GM12864 (cell line): ENCODE measurements at regions not wholly inside any gene's neighbourhood (a gene's known extent, or its start where the extent isn't known, plus 50 kb on each side); places are given as distances from the start of the nearest gene placed in this dataset.

Experiments
- DNase-seq: peaks from one replicate; pipeline ENCODE4 v3.0.0-alpha.2; 2011; ENCODE audit warnings: low read depth
- H3K4me3 ChIP-seq: 2 replicates; pipeline ENCODE4 v1.5.1; 2011; ENCODE audit warnings: mild to moderate bottlenecking, low read depth, low read length, control low read depth
- TF ChIP-seq, protein P1 (sequence below): IDR thresholded peaks from 2 replicates; pipeline ENCODE4 v1.5.1; 2011; ENCODE audit warnings: low read depth, mild to moderate bottlenecking, moderate library complexity, low read length, control low read depth, inconsistent platforms; ENCODE audit errors: missing control alignments

DNA sequence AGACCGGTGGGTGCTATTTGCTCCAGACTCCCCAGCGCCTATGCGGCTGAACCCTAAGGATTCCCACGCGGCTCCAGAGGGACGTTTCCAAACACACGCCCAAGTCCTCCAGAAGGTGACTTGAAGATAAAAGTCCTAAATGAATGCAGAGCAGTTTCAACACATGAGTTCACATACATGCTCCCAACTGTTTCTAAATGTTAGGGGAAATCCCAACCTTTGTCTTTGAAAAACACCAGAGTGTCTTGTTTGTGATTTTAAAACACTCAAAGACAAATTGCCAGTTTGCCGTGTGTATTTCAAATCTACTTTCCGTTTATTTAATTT, 252.9 kb upstream of the SFSWAP start:
- TF ChIP-seq, protein P1, sequence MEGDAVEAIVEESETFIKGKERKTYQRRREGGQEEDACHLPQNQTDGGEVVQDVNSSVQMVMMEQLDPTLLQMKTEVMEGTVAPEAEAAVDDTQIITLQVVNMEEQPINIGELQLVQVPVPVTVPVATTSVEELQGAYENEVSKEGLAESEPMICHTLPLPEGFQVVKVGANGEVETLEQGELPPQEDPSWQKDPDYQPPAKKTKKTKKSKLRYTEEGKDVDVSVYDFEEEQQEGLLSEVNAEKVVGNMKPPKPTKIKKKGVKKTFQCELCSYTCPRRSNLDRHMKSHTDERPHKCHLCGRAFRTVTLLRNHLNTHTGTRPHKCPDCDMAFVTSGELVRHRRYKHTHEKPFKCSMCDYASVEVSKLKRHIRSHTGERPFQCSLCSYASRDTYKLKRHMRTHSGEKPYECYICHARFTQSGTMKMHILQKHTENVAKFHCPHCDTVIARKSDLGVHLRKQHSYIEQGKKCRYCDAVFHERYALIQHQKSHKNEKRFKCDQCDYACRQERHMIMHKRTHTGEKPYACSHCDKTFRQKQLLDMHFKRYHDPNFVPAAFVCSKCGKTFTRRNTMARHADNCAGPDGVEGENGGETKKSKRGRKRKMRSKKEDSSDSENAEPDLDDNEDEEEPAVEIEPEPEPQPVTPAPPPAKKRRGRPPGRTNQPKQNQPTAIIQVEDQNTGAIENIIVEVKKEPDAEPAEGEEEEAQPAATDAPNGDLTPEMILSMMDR: no peak
- H3K4me3 ChIP-seq: no peak overlapping the region
- no peak for DNase-seq

DNA sequence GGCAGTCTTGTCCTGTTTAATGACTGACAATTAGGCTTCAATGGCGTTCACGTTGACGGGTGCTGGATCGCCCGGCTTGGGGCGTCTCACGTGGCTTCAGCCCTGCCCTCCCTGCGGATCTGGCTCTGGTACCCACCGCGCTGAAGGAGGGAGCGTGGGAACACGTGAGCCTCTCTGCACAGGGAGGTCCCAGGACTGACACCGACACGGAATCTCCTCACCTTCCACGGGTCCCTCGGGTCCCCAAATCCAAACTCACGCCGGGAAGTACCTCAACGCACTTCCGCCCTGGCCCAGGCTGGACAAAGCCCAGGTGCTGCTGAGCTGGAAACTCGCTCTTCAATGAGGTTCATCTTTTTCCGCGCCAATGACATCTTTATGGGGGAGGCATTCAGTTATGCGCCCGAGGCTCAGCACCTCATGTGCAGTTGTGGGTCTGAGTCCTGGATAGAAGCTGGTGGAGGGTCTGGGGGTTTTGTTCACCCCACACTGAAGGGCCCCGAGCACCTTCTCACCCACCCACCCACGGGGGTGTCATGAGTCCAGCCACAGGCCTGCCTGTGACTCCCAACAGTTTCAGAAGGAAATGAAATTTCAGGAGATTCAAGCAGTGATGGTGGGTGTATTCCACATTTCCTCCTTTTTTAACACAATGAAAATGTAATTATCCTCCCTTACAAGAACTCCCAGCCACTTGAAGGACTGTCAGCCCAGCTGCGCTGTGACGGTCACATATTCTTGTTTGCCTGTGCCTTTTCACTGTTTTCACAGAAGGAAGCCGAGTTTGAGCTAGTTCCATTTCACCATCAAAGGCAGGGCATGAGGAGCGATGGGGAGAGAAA, 251.7 kb upstream of the SFSWAP start:
- H3K4me3 ChIP-seq: no peak overlapping the region
- DNase-seq: no peak
- TF ChIP-seq, protein P1: no peak

DNA sequence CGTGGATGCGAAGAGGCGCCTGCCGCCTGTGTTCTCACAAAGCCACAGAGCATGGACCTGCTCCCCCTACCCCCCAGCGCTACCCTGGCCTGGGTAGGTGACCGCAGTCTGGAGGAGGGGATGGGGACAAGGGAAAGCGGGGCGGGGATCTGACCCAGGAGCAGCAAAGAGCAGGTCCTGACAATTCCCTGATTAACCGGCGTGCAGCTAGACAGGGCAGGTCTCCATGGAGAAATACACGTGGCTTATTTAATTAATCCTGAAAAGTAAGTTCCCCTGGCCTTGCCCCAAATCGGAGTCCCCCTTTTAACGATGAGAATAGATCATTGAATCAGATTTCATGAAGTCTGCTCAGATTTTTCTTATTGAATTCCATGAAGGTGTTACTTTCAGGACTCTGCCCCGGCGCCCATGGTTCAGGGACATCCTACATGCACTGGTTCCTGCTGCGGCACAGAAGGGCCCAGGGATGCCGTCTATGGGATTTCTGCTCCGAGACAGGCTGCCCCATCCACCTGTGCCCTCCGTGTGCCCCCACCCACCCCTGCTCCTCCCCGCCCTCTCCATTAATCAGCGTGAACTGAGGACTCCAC, 251.0 kb upstream of the SFSWAP start:
- no peak overlapping the region for H3K4me3 ChIP-seq
- TF ChIP-seq, protein P1: no peak

DNA sequence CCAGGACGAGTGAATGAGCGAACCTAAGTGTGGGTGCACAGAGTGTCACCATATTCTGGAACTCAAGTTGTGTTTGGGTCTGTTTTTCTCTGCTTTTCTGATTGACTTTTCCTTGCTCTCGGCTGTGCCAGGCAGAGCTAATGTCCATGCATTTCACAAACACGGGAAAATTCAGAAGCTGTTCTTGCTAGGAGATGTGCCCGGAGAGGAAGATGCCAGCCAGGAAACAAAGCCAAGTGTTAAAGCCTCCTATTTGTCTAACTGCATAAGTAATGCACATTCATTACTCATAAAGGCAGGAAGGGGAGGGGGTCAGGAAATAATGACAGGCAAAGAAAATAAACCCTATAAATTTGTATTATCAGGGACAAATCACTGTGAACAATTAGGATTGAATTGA, 250.4 kb upstream of the SFSWAP start:
- DNase-seq: no peak

More for the DNA sequence above, 251.0 kb upstream of the SFSWAP start:
- DNase-seq: no peak

DNA sequence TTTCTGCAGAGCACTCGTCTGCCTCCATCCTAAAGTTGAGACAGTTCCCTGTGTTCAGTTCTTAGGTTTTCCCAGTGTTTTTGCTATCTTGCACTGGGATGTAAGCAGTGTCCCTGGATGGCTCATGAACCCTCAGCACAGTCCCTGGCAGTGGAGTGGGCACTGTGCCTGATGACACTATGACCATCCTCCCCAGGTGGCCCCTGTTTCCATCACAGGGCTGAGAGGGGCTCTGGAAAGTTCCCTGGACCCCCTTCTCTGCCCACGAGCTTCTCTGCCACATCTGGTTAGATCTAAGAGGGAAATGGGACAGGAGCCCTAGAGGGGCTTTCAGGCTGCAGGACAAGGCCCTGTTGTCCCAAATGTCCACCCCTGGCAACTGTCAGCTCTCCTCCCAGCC, 249.8 kb upstream of the SFSWAP start:
- no peak for DNase-seq
- no peak overlapping the region for H3K4me3 ChIP-seq
- TF ChIP-seq, protein P1: no peak

More for the DNA sequence above, 250.4 kb upstream of the SFSWAP start:
- TF ChIP-seq, protein P1: no peak
- H3K4me3 ChIP-seq: no peak overlapping the region

DNA sequence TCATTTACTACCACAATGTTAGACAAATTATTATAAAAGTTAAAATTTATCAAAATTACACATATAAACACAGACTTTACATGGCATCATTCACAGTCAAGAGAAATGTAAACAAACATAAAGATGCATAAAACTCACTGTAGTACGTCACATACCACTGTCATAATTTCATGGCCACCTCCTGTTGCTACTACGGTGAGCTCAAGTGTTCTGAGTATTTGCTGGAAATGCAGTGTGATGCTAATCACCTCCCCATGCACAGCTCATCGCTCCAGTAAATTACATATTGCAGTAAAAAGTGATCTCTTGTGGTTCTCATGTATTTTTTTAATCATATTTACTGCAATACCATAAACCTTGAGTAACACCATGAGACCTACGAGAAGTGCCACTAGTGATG, 247.7 kb upstream of the SFSWAP start:
- TF ChIP-seq, protein P1: no peak
- DNase-seq: no peak
- no peak overlapping the region for H3K4me3 ChIP-seq
